SK-N-SH (cell line): ENCODE measurements at regions not wholly inside any gene's neighbourhood (a gene's known extent, or its start where the extent isn't known, plus 50 kb on each side); places are given as distances from the start of the nearest gene placed in this dataset.

Source experiments
- CTCF ChIA-PET: fragments of 300-600, 350-600 bp; formaldehyde crosslinking; extraction: SDS; loops from one replicate; lab custom pipeline; 2021; lab: Yijun Ruan, JAX
- POLR2A ChIA-PET: fragments of 350-600 bp; sonication (Branson Sonifier 250); formaldehyde crosslinking; extraction: SDS; loops from one replicate; lab custom pipeline; 2020; ENCODE audit warnings: antibody characterized with exemption, inconsistent platforms; lab: Yijun Ruan, JAX
- DNase-seq: peaks from one replicate; pipeline ENCODE4 v3.0.0; 2012
- H2AFZ ChIP-seq: fragments of 200-600 bp; sonication (generic); 2 replicates; pipeline ENCODE4 v1.8.1; 2016; ENCODE audit warnings: antibody characterized with exemption, mild to moderate bottlenecking, low read depth
- H3F3A ChIP-seq: fragments of 200-600 bp; sonication (generic); replicated peaks from 2 replicates; pipeline ENCODE3; 2016; ENCODE audit warnings: antibody characterized with exemption, mild to moderate bottlenecking; ENCODE audit not compliant: insufficient read depth
- H3K27ac ChIP-seq, 2 experiments: fragments of 200-500 bp in 1 of 2; fragments of 200-600 bp in 1 of 2; sonication (Bioruptor generic) in 1 of 2; sonication (generic), shearing (Covaris generic) in 1 of 2; 2 replicates each; pipeline versions ENCODE4 v1.5.1 to v1.6.1; 2014 to 2016; ENCODE audit warnings: low read depth in 2 of 2, inconsistent platforms in 1 of 2, low read length in 1 of 2, mild to moderate bottlenecking in 1 of 2, mixed read lengths in 1 of 2
- H3K27me3 ChIP-seq: fragments of 200-600 bp; sonication (generic), shearing (Covaris generic); 2 replicates; pipeline ENCODE4 v1.6.1; 2016; ENCODE audit warnings: mixed run types; ENCODE audit not compliant: insufficient read depth
- H3K36me3 ChIP-seq, 2 experiments: fragments of 200-500 bp in 1 of 2; fragments of 200-600 bp in 1 of 2; sonication (Bioruptor generic) in 1 of 2; sonication (generic) in 1 of 2; replicated peaks in 1 of 2; 2 replicates each; pipeline versions ENCODE3 to v1.5.1; 2014 to 2016; ENCODE audit warnings: low read length in 1 of 2, mild to moderate bottlenecking in 1 of 2; ENCODE audit not compliant: insufficient read depth in 2 of 2, control insufficient read depth in 1 of 2
- H3K4me1 ChIP-seq, 2 experiments: fragments of 200-500 bp in 1 of 2; fragments of 200-600 bp in 1 of 2; sonication (Bioruptor generic) in 1 of 2; sonication (generic), shearing (Covaris generic) in 1 of 2; 2 replicates each; pipeline versions ENCODE4 v1.5.1 to v1.6.1; 2014 to 2016; ENCODE audit warnings: low read depth in 1 of 2, low read length in 1 of 2, mixed run types in 1 of 2; ENCODE audit not compliant: insufficient read depth in 2 of 2, control insufficient read depth in 1 of 2
- H3K4me2 ChIP-seq: fragments of 200-600 bp; sonication (generic), shearing (Covaris generic); 2 replicates; pipeline ENCODE4 v1.6.1; 2017; ENCODE audit warnings: mixed run types
- H3K4me3 ChIP-seq, 2 experiments: fragments of 200-500 bp in 1 of 2; fragments of 200-600 bp in 1 of 2; sonication (Bioruptor generic) in 1 of 2; sonication (generic), shearing (Covaris generic) in 1 of 2; 2 replicates each; pipeline versions ENCODE4 v1.5.1 to v1.8.1; 2014 to 2016; ENCODE audit warnings: low read depth in 2 of 2, inconsistent platforms in 1 of 2, low read length in 1 of 2, mild to moderate bottlenecking in 1 of 2, mixed read lengths in 1 of 2, moderate library complexity in 1 of 2
- H3K79me2 ChIP-seq: fragments of 200-600 bp; sonication (generic); 2 replicates; pipeline ENCODE4 v1.8.1; 2017; ENCODE audit warnings: mild to moderate bottlenecking; ENCODE audit not compliant: insufficient read depth
- H3K9ac ChIP-seq: fragments of 200-600 bp; sonication (generic); 2 replicates; pipeline ENCODE4 v1.6.1; 2017; ENCODE audit warnings: mixed run types
- H3K9me2 ChIP-seq: fragments of 200-600 bp; sonication (generic); 2 replicates; pipeline ENCODE4 v1.6.1; 2017; ENCODE audit warnings: mixed run types
- H3K9me3 ChIP-seq: fragments of 200-600 bp; sonication (generic); 2 replicates; pipeline ENCODE4 v1.6.1; 2017; ENCODE audit warnings: mixed run types, mild to moderate bottlenecking, moderate library complexity
- H4K20me1 ChIP-seq: fragments of 200-600 bp; sonication (generic); 2 replicates; pipeline ENCODE4 v1.6.1; 2017; ENCODE audit warnings: mild to moderate bottlenecking, mixed run types; ENCODE audit not compliant: insufficient read depth
- CTCF ChIP-seq: fragments of 200-600 bp; sonication (generic); IDR thresholded peaks from 2 replicates; pipeline ENCODE4 v1.6.1; 2017; ENCODE audit warnings: antibody characterized with exemption, mild to moderate bottlenecking, moderate library complexity
- ELF1 ChIP-seq: IDR thresholded peaks from 2 replicates; pipeline ENCODE4 v1.4.0; 2012
- EP300 ChIP-seq, 2 experiments: IDR thresholded peaks; 2 replicates each; pipeline versions ENCODE4 v1.4.0 to v1.6.1; 2012; ENCODE audit warnings: borderline replicate concordance in 1 of 2, low read depth in 1 of 2, low read length in 1 of 2
- EZH2phosphoT487 ChIP-seq: fragments of 200-600 bp; sonication (generic); IDR thresholded peaks from 2 replicates; pipeline ENCODE4 v1.6.1; 2017; ENCODE audit warnings: low read depth, mixed run types, mild to moderate bottlenecking, antibody characterized with exemption, moderate library complexity, borderline replicate concordance
- FOXM1 ChIP-seq: IDR thresholded peaks from 2 replicates; pipeline ENCODE4 v1.4.0; 2012; ENCODE audit warnings: low read depth, mild to moderate bottlenecking
- GABPA ChIP-seq: IDR thresholded peaks from 2 replicates; pipeline ENCODE4 v1.4.0; 2012; ENCODE audit warnings: low read depth, mild to moderate bottlenecking
- GATA2 ChIP-seq: sonication (generic); formaldehyde crosslinking; IDR thresholded peaks from 2 replicates; pipeline ENCODE4 v1.5.0; 2020; ENCODE audit warnings: mild to moderate bottlenecking, missing genetic modification reagents
- JUND ChIP-seq: IDR thresholded peaks from 2 replicates; pipeline ENCODE4 v1.4.0; 2012
- MEF2A ChIP-seq: IDR thresholded peaks from 2 replicates; pipeline ENCODE4 v1.4.0; 2012; ENCODE audit warnings: low read depth, borderline replicate concordance
- MXI1 ChIP-seq: IDR thresholded peaks from 2 replicates; pipeline ENCODE4 v1.6.1; 2012; ENCODE audit warnings: mild to moderate bottlenecking, low read depth, low read length, improper control_type of control experiment
- NFIC ChIP-seq: IDR thresholded peaks from 2 replicates; pipeline ENCODE4 v1.4.0; 2012; ENCODE audit warnings: borderline replicate concordance
- RAD21 ChIP-seq: IDR thresholded peaks from 2 replicates; pipeline ENCODE4 v1.6.1; 2012; ENCODE audit warnings: mild to moderate bottlenecking, low read length
- RCOR1 ChIP-seq: fragments of 150-350 bp; IDR thresholded peaks from 2 replicates; pipeline ENCODE4 v1.6.1; 2017; ENCODE audit warnings: antibody characterized with exemption, low read length
- REST ChIP-seq: IDR thresholded peaks from 2 replicates; pipeline ENCODE4 v1.6.1; 2012; ENCODE audit warnings: mild to moderate bottlenecking, low read depth, low read length, moderate library complexity
- SIN3A ChIP-seq: IDR thresholded peaks from 2 replicates; pipeline ENCODE4 v1.6.1; 2012; ENCODE audit warnings: low read depth, mild to moderate bottlenecking, low read length, moderate library complexity, borderline replicate concordance
- TAF1 ChIP-seq: IDR thresholded peaks from 2 replicates; pipeline ENCODE4 v1.6.1; 2012; ENCODE audit warnings: low read depth, mild to moderate bottlenecking, low read length, moderate library complexity, borderline replicate concordance
- TEAD4 ChIP-seq: IDR thresholded peaks from 2 replicates; pipeline ENCODE4 v1.4.0; 2012; ENCODE audit warnings: mild to moderate bottlenecking, borderline replicate concordance; ENCODE audit not compliant: insufficient read depth
- WGBS: methylation state at CpG from one replicate; pipeline ENCODE4 v1.1.6; 2017; ENCODE audit warnings: low lambda C conversion rate; 5-methylcytosine and 5-hydroxymethylcytosine counted together
- TF ChIP-seq, protein P1 (sequence below): IDR thresholded peaks from 2 replicates; pipeline ENCODE4 v1.4.0; 2012; ENCODE audit warnings: low read depth
- TF ChIP-seq, protein P2 (sequence below): IDR thresholded peaks from 2 replicates; pipeline ENCODE4; 2012

- Histone ChIP-seq H3K4me3 (no peak overlapping the region), H3K9ac (no peak overlapping the region), H3K9me3 (no peaks in the 10 kb centered on the region), H3K27me3 (no peaks in the 10 kb centered on the region), H3K79me2 (no peaks in the 10 kb centered on the region), H2AFZ (no peak overlapping the region), H3K27ac (no peak overlapping the region), H3K9me2 (no peaks in the 10 kb centered on the region), H3F3A (no peaks in the 10 kb centered on the region), H3K4me1 (peaks cover 14 to 15% of the 10 kb centered on the region in 2 experiments), H3K36me3 (no peaks in the 10 kb centered on the region), H3K4me2 (no peak overlapping the region), H4K20me1 (no peaks in the 10 kb centered on the region)
- CTCF ChIA-PET = no interaction called here
- DNase-seq = no peak
- POLR2A ChIA-PET = no interaction called here
- TF ChIP-seq EP300 (IDR thresholded peaks at IDR 0.05; ENCODE audit: borderline replicate concordance in 1 of 2, low read depth in 1 of 2, low read length in 1 of 2) (no peak), MEF2A (no peak), JUND (no peak), GATA2 (no peak), FOXM1 (no peak), CTCF (no peak)
- TF ChIP-seq, protein P1, sequence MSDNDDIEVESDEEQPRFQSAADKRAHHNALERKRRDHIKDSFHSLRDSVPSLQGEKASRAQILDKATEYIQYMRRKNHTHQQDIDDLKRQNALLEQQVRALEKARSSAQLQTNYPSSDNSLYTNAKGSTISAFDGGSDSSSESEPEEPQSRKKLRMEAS = no peak
- 96% methylated on average over 5 of the region's 5 CpGs for WGBS
These were observed 117.8 kb upstream of the SERP2 start for GRCh38 chr13:44255771-44256364.

- 75% methylated on average over 4 of the region's 4 CpGs for WGBS
- TF ChIP-seq NFIC (no peak), SIN3A (no peak), MXI1 (no peak), EZH2phosphoT487 (no peak), RAD21 (no peak), CTCF (no peak), REST (no peak), GABPA (no peak), ELF1 (no peak), TAF1 (no peak), TEAD4 (no peak), RCOR1 (no peak), EP300 (IDR thresholded peaks at IDR 0.05; ENCODE audit: borderline replicate concordance in 1 of 2, low read depth in 1 of 2, low read length in 1 of 2) (no peak), JUND (no peak), FOXM1 (no peak)
- TF ChIP-seq, protein P2, sequence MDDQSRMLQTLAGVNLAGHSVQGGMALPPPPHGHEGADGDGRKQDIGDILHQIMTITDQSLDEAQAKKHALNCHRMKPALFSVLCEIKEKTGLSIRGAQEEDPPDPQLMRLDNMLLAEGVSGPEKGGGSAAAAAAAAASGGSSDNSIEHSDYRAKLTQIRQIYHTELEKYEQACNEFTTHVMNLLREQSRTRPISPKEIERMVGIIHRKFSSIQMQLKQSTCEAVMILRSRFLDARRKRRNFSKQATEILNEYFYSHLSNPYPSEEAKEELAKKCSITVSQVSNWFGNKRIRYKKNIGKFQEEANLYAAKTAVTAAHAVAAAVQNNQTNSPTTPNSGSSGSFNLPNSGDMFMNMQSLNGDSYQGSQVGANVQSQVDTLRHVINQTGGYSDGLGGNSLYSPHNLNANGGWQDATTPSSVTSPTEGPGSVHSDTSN = no peak
These were observed 115.8 kb upstream of the SERP2 start for GRCh38 chr13:44257796-44258195.

More at GRCh38 chr13:44257796-44258195, 115.8 kb upstream of the SERP2 start:
- Histone ChIP-seq H3K4me1 (peaks cover 14 to 15% of the 10 kb centered on the region in 2 experiments), H3K4me2 (no peak overlapping the region), H3K36me3 (no peaks in the 10 kb centered on the region), H3K79me2 (no peaks in the 10 kb centered on the region), H3K9me3 (no peaks in the 10 kb centered on the region), H3K9me2 (no peaks in the 10 kb centered on the region), H3K9ac (no peak overlapping the region), H3K27ac (no peak overlapping the region), H2AFZ (no peak overlapping the region), H3K4me3 (no peak overlapping the region), H3K27me3 (no peaks in the 10 kb centered on the region), H4K20me1 (no peaks in the 10 kb centered on the region), H3F3A (no peaks in the 10 kb centered on the region)
- ChIA-PET POLR2A (no interaction called here), CTCF (no interaction called here)
- DNase-seq = no peak
